ENCODE measurements at regions not wholly inside any gene's neighbourhood (a gene's known extent, or its start where the extent isn't known, plus 50 kb on each side); places are given as distances from the start of the nearest gene placed in this dataset.

DNA sequence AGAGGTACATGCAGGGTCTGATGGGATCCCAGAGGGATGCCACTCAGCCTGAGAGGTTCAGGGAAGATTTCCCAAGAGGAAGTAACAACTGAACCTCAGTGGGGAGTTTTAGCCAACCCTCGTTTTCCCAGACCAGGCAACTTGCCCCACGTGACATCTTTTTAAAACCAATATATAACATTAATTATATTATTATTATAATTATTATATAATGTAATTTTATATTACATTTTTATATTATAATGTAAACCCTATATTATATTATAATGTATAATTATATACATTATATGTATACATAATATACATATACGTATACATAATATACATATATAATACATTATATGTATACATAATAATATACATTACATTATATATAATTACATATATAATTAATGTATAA is 62.8 kb upstream of the WWC1 start:
- TF ChIP-seq, protein P1, sequence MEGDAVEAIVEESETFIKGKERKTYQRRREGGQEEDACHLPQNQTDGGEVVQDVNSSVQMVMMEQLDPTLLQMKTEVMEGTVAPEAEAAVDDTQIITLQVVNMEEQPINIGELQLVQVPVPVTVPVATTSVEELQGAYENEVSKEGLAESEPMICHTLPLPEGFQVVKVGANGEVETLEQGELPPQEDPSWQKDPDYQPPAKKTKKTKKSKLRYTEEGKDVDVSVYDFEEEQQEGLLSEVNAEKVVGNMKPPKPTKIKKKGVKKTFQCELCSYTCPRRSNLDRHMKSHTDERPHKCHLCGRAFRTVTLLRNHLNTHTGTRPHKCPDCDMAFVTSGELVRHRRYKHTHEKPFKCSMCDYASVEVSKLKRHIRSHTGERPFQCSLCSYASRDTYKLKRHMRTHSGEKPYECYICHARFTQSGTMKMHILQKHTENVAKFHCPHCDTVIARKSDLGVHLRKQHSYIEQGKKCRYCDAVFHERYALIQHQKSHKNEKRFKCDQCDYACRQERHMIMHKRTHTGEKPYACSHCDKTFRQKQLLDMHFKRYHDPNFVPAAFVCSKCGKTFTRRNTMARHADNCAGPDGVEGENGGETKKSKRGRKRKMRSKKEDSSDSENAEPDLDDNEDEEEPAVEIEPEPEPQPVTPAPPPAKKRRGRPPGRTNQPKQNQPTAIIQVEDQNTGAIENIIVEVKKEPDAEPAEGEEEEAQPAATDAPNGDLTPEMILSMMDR (optimal IDR thresholded peaks at IDR 0.05 in 1 of 3, IDR thresholded peaks at IDR 0.05 in 1 of 3, conservative IDR thresholded peaks at IDR 0.05 in 1 of 3; ENCODE audit: extremely low read depth in 1 of 3, insufficient read depth in 2 of 3, low read length in 3 of 3), result no peak
- TF ChIP-seq EZH2 (IDR thresholded peaks at IDR 0.05; ENCODE audit: low read length), result no peak

All from keratinocyte (primary cell).